ENCODE measurements at regions not wholly inside any gene's neighbourhood (a gene's known extent, or its start where the extent isn't known, plus 50 kb on each side); places are given as distances from the start of the nearest gene placed in this dataset.

DNA sequence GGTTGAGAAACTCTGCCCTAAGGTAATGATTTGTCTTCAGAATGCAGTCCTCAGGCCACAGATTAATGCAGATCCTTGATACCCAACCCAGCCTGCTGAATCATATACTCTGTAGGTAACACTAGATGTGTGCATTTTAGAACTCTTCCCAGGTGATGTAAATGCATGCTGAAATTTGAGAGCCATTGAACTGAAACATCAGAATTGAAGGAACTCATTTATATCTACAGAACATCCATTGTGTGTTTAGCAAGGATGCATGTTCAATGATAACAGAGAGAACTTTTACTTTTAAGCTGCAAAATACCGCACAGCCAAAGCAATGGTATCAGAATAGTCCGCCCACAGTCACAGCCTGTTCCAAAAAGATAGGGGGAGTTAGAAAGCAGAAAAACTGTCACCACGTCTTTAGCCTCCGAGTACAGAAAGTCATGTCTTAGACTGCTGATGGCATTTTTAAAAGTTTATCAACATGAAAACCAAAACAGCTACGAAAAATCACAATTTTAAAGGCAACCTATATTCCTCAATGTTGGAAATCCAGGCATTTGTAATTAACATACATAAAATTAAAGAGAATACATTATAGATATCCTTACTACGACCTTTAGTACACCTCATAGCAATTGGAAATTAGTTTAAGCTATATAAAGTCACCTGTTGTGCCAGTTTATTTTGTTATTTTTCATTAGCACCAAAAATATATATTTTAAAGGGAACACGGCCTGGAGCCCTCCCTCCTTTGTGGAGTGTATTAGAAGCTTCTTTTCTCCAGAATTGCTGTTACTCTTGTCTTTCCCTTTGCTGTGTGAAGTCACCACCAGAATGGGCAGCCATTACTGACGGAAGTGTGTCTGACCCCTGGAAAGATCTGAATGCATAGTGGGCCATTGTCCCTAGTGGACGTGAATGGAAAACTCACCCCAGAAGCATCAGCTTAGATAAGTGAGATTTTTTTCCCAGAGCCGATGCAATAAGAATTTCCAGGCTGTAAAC lies 65.8 kb upstream of the PRKAR2B start:
- TF ChIP-seq, protein P1, sequence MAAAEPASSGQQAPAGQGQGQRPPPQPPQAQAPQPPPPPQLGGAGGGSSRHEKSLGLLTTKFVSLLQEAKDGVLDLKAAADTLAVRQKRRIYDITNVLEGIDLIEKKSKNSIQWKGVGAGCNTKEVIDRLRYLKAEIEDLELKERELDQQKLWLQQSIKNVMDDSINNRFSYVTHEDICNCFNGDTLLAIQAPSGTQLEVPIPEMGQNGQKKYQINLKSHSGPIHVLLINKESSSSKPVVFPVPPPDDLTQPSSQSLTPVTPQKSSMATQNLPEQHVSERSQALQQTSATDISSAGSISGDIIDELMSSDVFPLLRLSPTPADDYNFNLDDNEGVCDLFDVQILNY (CRISPR knock-in tag; IDR thresholded peaks at IDR 0.05), result no peak
- TF ChIP-seq, protein P2, sequence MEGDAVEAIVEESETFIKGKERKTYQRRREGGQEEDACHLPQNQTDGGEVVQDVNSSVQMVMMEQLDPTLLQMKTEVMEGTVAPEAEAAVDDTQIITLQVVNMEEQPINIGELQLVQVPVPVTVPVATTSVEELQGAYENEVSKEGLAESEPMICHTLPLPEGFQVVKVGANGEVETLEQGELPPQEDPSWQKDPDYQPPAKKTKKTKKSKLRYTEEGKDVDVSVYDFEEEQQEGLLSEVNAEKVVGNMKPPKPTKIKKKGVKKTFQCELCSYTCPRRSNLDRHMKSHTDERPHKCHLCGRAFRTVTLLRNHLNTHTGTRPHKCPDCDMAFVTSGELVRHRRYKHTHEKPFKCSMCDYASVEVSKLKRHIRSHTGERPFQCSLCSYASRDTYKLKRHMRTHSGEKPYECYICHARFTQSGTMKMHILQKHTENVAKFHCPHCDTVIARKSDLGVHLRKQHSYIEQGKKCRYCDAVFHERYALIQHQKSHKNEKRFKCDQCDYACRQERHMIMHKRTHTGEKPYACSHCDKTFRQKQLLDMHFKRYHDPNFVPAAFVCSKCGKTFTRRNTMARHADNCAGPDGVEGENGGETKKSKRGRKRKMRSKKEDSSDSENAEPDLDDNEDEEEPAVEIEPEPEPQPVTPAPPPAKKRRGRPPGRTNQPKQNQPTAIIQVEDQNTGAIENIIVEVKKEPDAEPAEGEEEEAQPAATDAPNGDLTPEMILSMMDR (IDR thresholded peaks at IDR 0.05), result no peak
- TF ChIP-seq SMAD4 (CRISPR knock-in tag; IDR thresholded peaks at IDR 0.05), result no peak
- TF ChIP-seq ATF1 (CRISPR knock-in tag; IDR thresholded peaks at IDR 0.05), result no peak
- TF ChIP-seq, protein P3, sequence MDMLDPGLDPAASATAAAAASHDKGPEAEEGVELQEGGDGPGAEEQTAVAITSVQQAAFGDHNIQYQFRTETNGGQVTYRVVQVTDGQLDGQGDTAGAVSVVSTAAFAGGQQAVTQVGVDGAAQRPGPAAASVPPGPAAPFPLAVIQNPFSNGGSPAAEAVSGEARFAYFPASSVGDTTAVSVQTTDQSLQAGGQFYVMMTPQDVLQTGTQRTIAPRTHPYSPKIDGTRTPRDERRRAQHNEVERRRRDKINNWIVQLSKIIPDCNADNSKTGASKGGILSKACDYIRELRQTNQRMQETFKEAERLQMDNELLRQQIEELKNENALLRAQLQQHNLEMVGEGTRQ (CRISPR knock-in tag; IDR thresholded peaks at IDR 0.05), result no peak
- TF ChIP-seq, protein P4, sequence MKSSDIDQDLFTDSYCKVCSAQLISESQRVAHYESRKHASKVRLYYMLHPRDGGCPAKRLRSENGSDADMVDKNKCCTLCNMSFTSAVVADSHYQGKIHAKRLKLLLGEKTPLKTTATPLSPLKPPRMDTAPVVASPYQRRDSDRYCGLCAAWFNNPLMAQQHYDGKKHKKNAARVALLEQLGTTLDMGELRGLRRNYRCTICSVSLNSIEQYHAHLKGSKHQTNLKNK (CRISPR knock-in tag; IDR thresholded peaks at IDR 0.05), result no peak
- TF ChIP-seq ZNF396 (CRISPR knock-in tag; IDR thresholded peaks at IDR 0.05; ENCODE audit: borderline replicate concordance), result no peak
- no peak for TF ChIP-seq TEAD4 (CRISPR knock-in tag; IDR thresholded peaks at IDR 0.05)
- TF ChIP-seq ZNF121 (CRISPR knock-in tag; IDR thresholded peaks at IDR 0.05), result no peak
- no peak for TF ChIP-seq ZNF317 (CRISPR knock-in tag; IDR thresholded peaks at IDR 0.05; ENCODE audit: borderline replicate concordance, low read depth)
- no peak for TF ChIP-seq CREB1 (CRISPR knock-in tag; IDR thresholded peaks at IDR 0.05)
